K562 (cell line): ENCODE measurements at regions not wholly inside any gene's neighbourhood (a gene's known extent, or its start where the extent isn't known, plus 50 kb on each side); places are given as distances from the start of the nearest gene placed in this dataset.

Experiments
- ATAC-seq: fragments of 200-7000 bp; cut with Tn5 transposase; 3 replicates; pipeline ENCODE4 v1.9.1; 2020; ENCODE audit warnings: moderate library complexity
- BruUV-seq: library from RNA; stranded (reverse); fragments of 400-500 nt; replicated peaks from 2 replicates; lab custom pipeline; 2021; lab: Mats Ljungman, UMichigan
- CTCF ChIA-PET: fragments of 300-600 bp; formaldehyde crosslinking; extraction: SDS; loops from one replicate; lab custom pipeline; 2021; ENCODE audit warnings: low intra/inter-chr PET ratio; lab: Yijun Ruan, JAX
- POLR2A ChIA-PET: fragments of 300-600, 350-650 bp; sonication (Branson Sonifier 250); formaldehyde crosslinking; extraction: SDS; loops from one replicate; lab custom pipeline; 2021; ENCODE audit warnings: antibody characterized with exemption, inconsistent platforms; lab: Yijun Ruan, JAX
- DNase-seq, 4 experiments: peaks; one replicate each; pipeline versions ENCODE4 v3.0.0 to v3.0.0-alpha.2; 2011 to 2018; ENCODE audit warnings: low spot score in 3 of 4, mixed read lengths in 3 of 4; ENCODE audit errors: extremely low read depth in 1 of 4
- FAIRE-seq: peaks from 2 replicates; lab custom pipeline; 2011; peaks lifted over from hg19 to GRCh38; lab: Jason Lieb, UNC
- H2AFZ ChIP-seq: 2 replicates; pipeline ENCODE4 v1.6.0; 2011; ENCODE audit warnings: low read depth, low read length, control low read depth, inconsistent platforms
- H3K27ac ChIP-seq: fragments of 200-600 bp; 3 replicates; pipeline ENCODE4 v1.8.0; 2011; ENCODE audit warnings: low read depth, mild to moderate bottlenecking, control low read depth, inconsistent platforms, low read length, moderate library complexity, mixed read lengths; ENCODE audit errors: extremely low read depth
- H3K27me3 ChIP-seq, 2 experiments: fragments of 300-600 bp in 1 of 2; 2 replicates in 1 of 2; 3 replicates in 1 of 2; pipeline versions ENCODE4 v1.6.0 to v1.8.0; 2011; ENCODE audit warnings: inconsistent platforms in 2 of 2, low read length in 2 of 2, mild to moderate bottlenecking in 1 of 2, mixed read lengths in 1 of 2, moderate library complexity in 1 of 2; ENCODE audit not compliant: control insufficient read depth in 2 of 2, insufficient read depth in 2 of 2
- H3K36me3 ChIP-seq: fragments of 300-600 bp; 3 replicates; pipeline ENCODE4 v1.8.0; 2011; ENCODE audit warnings: mild to moderate bottlenecking, low read length, inconsistent platforms; ENCODE audit not compliant: control insufficient read depth, insufficient read depth
- H3K4me1 ChIP-seq, 2 experiments: fragments of 200-600 bp in 1 of 2; replicated peaks in 1 of 2; 2 replicates in 1 of 2; 3 replicates in 1 of 2; pipeline versions ENCODE4 v1.5.1 to v1.8.0; 2011; ENCODE audit warnings: inconsistent platforms in 2 of 2, low read length in 2 of 2, mild to moderate bottlenecking in 1 of 2, mixed read lengths in 1 of 2, moderate library complexity in 1 of 2; ENCODE audit not compliant: control insufficient read depth in 2 of 2, insufficient read depth in 2 of 2
- H3K4me2 ChIP-seq: 2 replicates; pipeline ENCODE4 v1.6.1; 2011; ENCODE audit warnings: low read length, control low read depth, inconsistent platforms, mixed read lengths; ENCODE audit not compliant: insufficient read depth
- H3K4me3 ChIP-seq: fragments of 200-600 bp; sonication (generic), shearing (Covaris generic); 2 replicates; pipeline ENCODE4 v1.5.1; 2016; ENCODE audit warnings: control low read depth, inconsistent platforms
- H3K79me2 ChIP-seq: fragments of 200-600 bp; 3 replicates; pipeline ENCODE4 v1.8.0; 2011; ENCODE audit warnings: low read length, inconsistent platforms; ENCODE audit not compliant: control insufficient read depth, insufficient read depth
- H3K9ac ChIP-seq, 2 experiments: 2 replicates each; pipeline versions ENCODE4 v1.6.0 to v1.6.1; 2011; ENCODE audit warnings: low read depth in 2 of 2, low read length in 2 of 2, control low read depth in 1 of 2, inconsistent platforms in 1 of 2, mild to moderate bottlenecking in 1 of 2, mixed read lengths in 1 of 2; ENCODE audit not compliant: insufficient read depth in 1 of 2
- H3K9me1 ChIP-seq: one replicate; pipeline ENCODE4 v1.6.0; 2011; ENCODE audit warnings: inconsistent platforms, mild to moderate bottlenecking, low read length, moderate library complexity; ENCODE audit not compliant: control insufficient read depth, insufficient read depth
- H3K9me3 ChIP-seq: replicated peaks from 2 replicates; pipeline ENCODE4 v1.5.1; 2011; ENCODE audit warnings: low read depth, low read length, inconsistent platforms; ENCODE audit not compliant: control insufficient read depth, insufficient read depth
- H4K20me1 ChIP-seq: replicated peaks from 2 replicates; pipeline ENCODE4 v1.6.1; 2011; ENCODE audit warnings: low read length, inconsistent platforms, mixed read lengths; ENCODE audit not compliant: control insufficient read depth, insufficient read depth
- ATF7 ChIP-seq: fragments of 450-650 bp; IDR thresholded peaks from 2 replicates; pipeline ENCODE4 v1.7.1; 2014; ENCODE audit warnings: mild to moderate bottlenecking, moderate library complexity
- CREBBP ChIP-seq: IDR thresholded peaks from one replicate; pipeline ENCODE4 v1.6.1; 2012; ENCODE audit warnings: low read depth, mild to moderate bottlenecking, control low read depth, inconsistent platforms, low read length
- DDX20 ChIP-seq: fragments of 450-650 bp; IDR thresholded peaks from 2 replicates; pipeline ENCODE4 v1.6.1; 2016; ENCODE audit warnings: missing genetic modification characterization, low read depth, mild to moderate bottlenecking, missing compliant biosample characterization, moderate library complexity
- ETV5 ChIP-seq: sonication (generic); formaldehyde crosslinking; IDR thresholded peaks from 2 replicates; pipeline ENCODE4 v1.4.0; 2020; ENCODE audit warnings: low read depth, mild to moderate bottlenecking, missing genetic modification reagents
- KAT8 ChIP-seq: fragments of 450-650 bp; IDR thresholded peaks from 2 replicates; pipeline ENCODE4 v1.6.1; 2016; ENCODE audit warnings: low read depth, mild to moderate bottlenecking
- MXI1 ChIP-seq: IDR thresholded peaks from 2 replicates; pipeline ENCODE4 v1.6.1; 2011; ENCODE audit warnings: low read depth, mild to moderate bottlenecking, improper control_type of control experiment, low read length
- PML ChIP-seq: IDR thresholded peaks from 2 replicates; pipeline ENCODE4 v1.6.1; 2012; ENCODE audit warnings: low read length, inconsistent platforms
- RHOXF2B ChIP-seq: fragments of 250-450 bp; sonication (Bioruptor Pico); conservative IDR thresholded peaks from 2 replicates; pipeline ENCODE4 v1.5.1; 2021
- SOX6 ChIP-seq: fragments of 450-650 bp; IDR thresholded peaks from 2 replicates; pipeline ENCODE4 v1.6.1; 2014; ENCODE audit warnings: mild to moderate bottlenecking
- SUPT5H ChIP-seq: fragments of 450-650 bp; IDR thresholded peaks from 2 replicates; pipeline ENCODE4 v1.6.1; 2016
- YBX1 ChIP-seq: fragments of 450-650 bp; IDR thresholded peaks from 2 replicates; pipeline ENCODE4 v1.7.1; 2016; ENCODE audit warnings: mild to moderate bottlenecking
- YY1 ChIP-seq, 3 experiments: IDR thresholded peaks; 2 replicates each; pipeline ENCODE4 v1.6.1; 2011; ENCODE audit warnings: low read length in 2 of 3, mild to moderate bottlenecking in 2 of 3, moderate library complexity in 2 of 3, borderline replicate concordance in 1 of 3, control low read depth in 1 of 3, low read depth in 1 of 3; ENCODE audit not compliant: insufficient read depth in 3 of 3, insufficient replicate concordance in 2 of 3, control insufficient read depth in 1 of 3, insufficient read length in 1 of 3; ENCODE audit errors: extremely low read depth in 1 of 3
- ZNF12 ChIP-seq: sonication (generic); formaldehyde crosslinking; IDR thresholded peaks from 2 replicates; pipeline ENCODE4 v1.4.0; 2020; ENCODE audit warnings: mild to moderate bottlenecking, missing genetic modification reagents
- ZNF347 ChIP-seq: fragments of 450-650 bp; formaldehyde crosslinking; IDR thresholded peaks from 2 replicates; pipeline ENCODE4 v1.4.0; 2020; ENCODE audit warnings: low read depth, mild to moderate bottlenecking, moderate library complexity
- WGBS: fragments of 100-300 bp; shearing (Covaris generic); methylation state at CpG from one replicate; pipeline ENCODE4 v1.1.6; 2016; ENCODE audit warnings: low coverage, mixed read lengths; ENCODE audit not compliant: insufficient coverage; ENCODE audit errors: missing lambda C conversion rate; 5-methylcytosine and 5-hydroxymethylcytosine counted together
- in situ Hi-C: fragments of 300-500 bp; cut with MboI; formaldehyde crosslinking; loops from 4 replicates; pipeline ENCODE4 v1.15.0; 2018; ENCODE audit warnings: inconsistent platforms, mixed read lengths
- intact Hi-C: fragments of 100-400 bp; cut with micrococcal nuclease; formaldehyde crosslinking; loops from 2 replicates; pipeline ENCODE4 v1.14.2; 2022
- TF ChIP-seq, protein P1 (sequence below): sonication (generic); formaldehyde crosslinking; IDR thresholded peaks from 2 replicates; pipeline ENCODE4 v1.8.1; 2022; ENCODE audit warnings: missing genetic modification reagents
- TF ChIP-seq, protein P2 (sequence below): sonication (generic); formaldehyde crosslinking; IDR thresholded peaks from 2 replicates; pipeline ENCODE4 v1.8.0; 2022; ENCODE audit warnings: mild to moderate bottlenecking, missing genetic modification reagents
- TF ChIP-seq, protein P3 (sequence below), 2 experiments: fragments of 450-650 bp in 1 of 2; IDR thresholded peaks; 2 replicates each; pipeline ENCODE4 v1.6.1; 2011 to 2017; ENCODE audit warnings: low read depth in 2 of 2, antibody characterized with exemption in 1 of 2, borderline replicate concordance in 1 of 2, low read length in 1 of 2, mild to moderate bottlenecking in 1 of 2, mixed read lengths in 1 of 2; ENCODE audit not compliant: control insufficient read depth in 1 of 2

DNA sequence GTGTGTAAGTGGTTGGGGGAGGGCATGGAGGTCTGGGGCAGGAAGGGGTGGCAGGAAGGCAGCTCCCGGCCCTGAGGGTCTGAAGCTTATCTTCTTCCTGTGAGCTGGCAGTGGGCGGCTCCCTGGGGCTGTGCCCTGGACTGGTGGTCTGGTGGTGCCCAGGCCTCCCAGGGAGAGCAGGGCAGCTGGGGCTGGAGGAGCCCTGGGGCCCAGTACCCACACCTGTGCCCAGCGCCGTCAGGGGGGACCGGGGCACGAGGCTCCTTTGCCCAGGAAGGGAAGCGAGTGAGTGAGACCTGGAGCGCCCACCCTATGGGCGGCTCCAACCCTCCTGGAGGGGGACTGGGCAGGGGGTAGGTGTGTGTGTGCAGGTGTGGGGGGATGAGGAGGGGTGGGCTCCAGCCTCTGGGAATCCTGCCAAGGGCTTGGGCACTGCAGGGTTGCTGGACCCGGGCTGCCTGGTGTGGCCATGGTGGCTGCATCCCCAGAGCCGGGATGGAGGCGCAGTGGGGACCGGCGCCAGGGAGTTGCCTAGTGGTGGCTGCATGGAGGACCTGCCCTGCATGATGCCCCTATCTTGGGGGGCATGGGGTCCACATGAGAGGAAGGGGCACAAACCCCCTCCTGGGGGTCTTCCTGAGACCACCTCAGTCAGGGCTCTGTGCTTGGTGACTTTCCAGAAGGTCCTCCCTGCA is 353.6 kb downstream of the TMEM121 start (continued):
- TF ChIP-seq YY1 (IDR thresholded peaks at IDR 0.05; ENCODE audit: borderline replicate concordance in 1 of 3, control insufficient read depth in 1 of 3, extremely low read depth in 1 of 3, insufficient read depth in 3 of 3, insufficient read length in 1 of 3, insufficient replicate concordance in 2 of 3, low read depth in 1 of 3, low read length in 2 of 3): no peak
- no peak for TF ChIP-seq PML
- TF ChIP-seq ZNF347 (CRISPR knock-in tag): no peak

DNA sequence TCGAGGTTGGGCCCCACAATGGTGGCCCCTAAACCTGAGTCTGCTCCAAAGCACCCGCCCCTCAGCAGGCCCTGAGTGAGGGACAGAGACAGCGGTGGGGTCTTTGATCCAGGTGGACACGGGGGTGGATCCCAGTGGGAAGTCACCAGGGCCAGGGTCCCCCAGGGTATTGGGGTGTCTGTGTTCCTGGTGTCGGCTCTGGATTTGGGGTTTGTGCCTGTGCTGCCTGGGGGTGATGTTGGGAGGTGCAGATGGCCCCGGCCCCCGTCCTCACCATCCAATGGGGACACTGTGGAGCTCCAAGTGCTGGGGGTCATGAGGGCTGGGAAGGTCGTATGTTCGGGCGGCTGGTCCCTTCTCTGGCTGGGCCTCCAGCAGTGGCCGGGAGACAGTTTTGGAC is 354.2 kb downstream of the TMEM121 start:
- ATAC-seq: no peak
- BruUV-seq: no TSS peak
- intact Hi-C loops: no loop called here
- TF ChIP-seq YBX1: no peak
- TF ChIP-seq RHOXF2B (CRISPR knock-in tag): no peak
- TF ChIP-seq ZNF12 (CRISPR knock-in tag): no peak
- TF ChIP-seq, protein P1, sequence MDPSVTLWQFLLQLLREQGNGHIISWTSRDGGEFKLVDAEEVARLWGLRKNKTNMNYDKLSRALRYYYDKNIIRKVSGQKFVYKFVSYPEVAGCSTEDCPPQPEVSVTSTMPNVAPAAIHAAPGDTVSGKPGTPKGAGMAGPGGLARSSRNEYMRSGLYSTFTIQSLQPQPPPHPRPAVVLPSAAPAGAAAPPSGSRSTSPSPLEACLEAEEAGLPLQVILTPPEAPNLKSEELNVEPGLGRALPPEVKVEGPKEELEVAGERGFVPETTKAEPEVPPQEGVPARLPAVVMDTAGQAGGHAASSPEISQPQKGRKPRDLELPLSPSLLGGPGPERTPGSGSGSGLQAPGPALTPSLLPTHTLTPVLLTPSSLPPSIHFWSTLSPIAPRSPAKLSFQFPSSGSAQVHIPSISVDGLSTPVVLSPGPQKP: no peak
- TF ChIP-seq ETV5: no peak
- TF ChIP-seq KAT8: no peak
- no peak for TF ChIP-seq ATF7
- TF ChIP-seq SUPT5H: no peak
- TF ChIP-seq, protein P2, sequence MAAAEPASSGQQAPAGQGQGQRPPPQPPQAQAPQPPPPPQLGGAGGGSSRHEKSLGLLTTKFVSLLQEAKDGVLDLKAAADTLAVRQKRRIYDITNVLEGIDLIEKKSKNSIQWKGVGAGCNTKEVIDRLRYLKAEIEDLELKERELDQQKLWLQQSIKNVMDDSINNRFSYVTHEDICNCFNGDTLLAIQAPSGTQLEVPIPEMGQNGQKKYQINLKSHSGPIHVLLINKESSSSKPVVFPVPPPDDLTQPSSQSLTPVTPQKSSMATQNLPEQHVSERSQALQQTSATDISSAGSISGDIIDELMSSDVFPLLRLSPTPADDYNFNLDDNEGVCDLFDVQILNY (CRISPR knock-in tag): no peak
- TF ChIP-seq, protein P3, sequence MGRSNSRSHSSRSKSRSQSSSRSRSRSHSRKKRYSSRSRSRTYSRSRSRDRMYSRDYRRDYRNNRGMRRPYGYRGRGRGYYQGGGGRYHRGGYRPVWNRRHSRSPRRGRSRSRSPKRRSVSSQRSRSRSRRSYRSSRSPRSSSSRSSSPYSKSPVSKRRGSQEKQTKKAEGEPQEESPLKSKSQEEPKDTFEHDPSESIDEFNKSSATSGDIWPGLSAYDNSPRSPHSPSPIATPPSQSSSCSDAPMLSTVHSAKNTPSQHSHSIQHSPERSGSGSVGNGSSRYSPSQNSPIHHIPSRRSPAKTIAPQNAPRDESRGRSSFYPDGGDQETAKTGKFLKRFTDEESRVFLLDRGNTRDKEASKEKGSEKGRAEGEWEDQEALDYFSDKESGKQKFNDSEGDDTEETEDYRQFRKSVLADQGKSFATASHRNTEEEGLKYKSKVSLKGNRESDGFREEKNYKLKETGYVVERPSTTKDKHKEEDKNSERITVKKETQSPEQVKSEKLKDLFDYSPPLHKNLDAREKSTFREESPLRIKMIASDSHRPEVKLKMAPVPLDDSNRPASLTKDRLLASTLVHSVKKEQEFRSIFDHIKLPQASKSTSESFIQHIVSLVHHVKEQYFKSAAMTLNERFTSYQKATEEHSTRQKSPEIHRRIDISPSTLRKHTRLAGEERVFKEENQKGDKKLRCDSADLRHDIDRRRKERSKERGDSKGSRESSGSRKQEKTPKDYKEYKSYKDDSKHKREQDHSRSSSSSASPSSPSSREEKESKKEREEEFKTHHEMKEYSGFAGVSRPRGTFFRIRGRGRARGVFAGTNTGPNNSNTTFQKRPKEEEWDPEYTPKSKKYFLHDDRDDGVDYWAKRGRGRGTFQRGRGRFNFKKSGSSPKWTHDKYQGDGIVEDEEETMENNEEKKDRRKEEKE (IDR thresholded peaks at IDR 0.05; ENCODE audit: borderline replicate concordance in 1 of 2, control insufficient read depth in 1 of 2, low read depth in 2 of 2, low read length in 1 of 2): no peak
- TF ChIP-seq DDX20: no peak
- TF ChIP-seq SOX6: no peak
- no peak for TF ChIP-seq CREBBP
- no peak for TF ChIP-seq MXI1

More for the DNA sequence above, 354.2 kb downstream of the TMEM121 start:
- Histone ChIP-seq H3K36me3 (no peaks in the 10 kb centered on the region), H3K4me1 (no peaks in the 10 kb centered on the region), H3K79me2 (no peaks in the 10 kb centered on the region), H3K27ac (no peak overlapping the region), H2AFZ (no peak overlapping the region), H3K9ac (no peak overlapping the region), H3K9me3 (no peaks in the 10 kb centered on the region), H4K20me1 (no peaks in the 10 kb centered on the region), H3K4me2 (no peak overlapping the region), H3K4me3 (no peak overlapping the region), H3K9me1 (no peaks in the 10 kb centered on the region), H3K27me3 (peaks cover 0 to 13% of the 10 kb centered on the region in 2 experiments; a peak in 2 of 5 replicates)
- in situ Hi-C loops: no loop called here
- 0% methylated on average over 5 of the region's 11 CpGs for WGBS
- ChIA-PET POLR2A (no interaction called here), CTCF (no interaction called here)
- no peak for DNase-seq
- no peak for FAIRE-seq
